Endodermal cell (in vitro differentiated cells): ENCODE measurements at regions not wholly inside any gene's neighbourhood (a gene's known extent, or its start where the extent isn't known, plus 50 kb on each side); places are given as distances from the start of the nearest gene placed in this dataset.

ENCODE experiments used
- DNase-seq: peaks from one replicate; pipeline ENCODE4 v3.0.0-alpha.2; 2017
- H3K27ac ChIP-seq: 2 replicates; pipeline ENCODE4 v1.5.1; 2013; ENCODE audit warnings: mild to moderate bottlenecking, low read depth, low read length, moderate library complexity
- H3K27me3 ChIP-seq: 2 replicates; pipeline ENCODE4 v1.6.1; 2013; ENCODE audit warnings: mild to moderate bottlenecking, low read length, moderate library complexity; ENCODE audit not compliant: insufficient read depth, control insufficient read depth, poor library complexity, severe bottlenecking
- H3K36me3 ChIP-seq: 2 replicates; pipeline ENCODE4 v1.7.0; 2013; ENCODE audit warnings: mild to moderate bottlenecking, low read length, moderate library complexity; ENCODE audit not compliant: control insufficient read depth, insufficient read depth
- H3K4me1 ChIP-seq: one replicate; pipeline ENCODE4 v1.7.0; 2013; ENCODE audit warnings: low read length; ENCODE audit not compliant: control insufficient read depth, insufficient read depth
- H3K4me3 ChIP-seq: 2 replicates; pipeline ENCODE4 v1.5.1; 2013; ENCODE audit warnings: mild to moderate bottlenecking, low read length, moderate library complexity
- H3K9ac ChIP-seq: 2 replicates; pipeline ENCODE4 v1.6.1; 2013; ENCODE audit warnings: mild to moderate bottlenecking, low read length, moderate library complexity; ENCODE audit not compliant: poor library complexity, severe bottlenecking; ENCODE audit errors: extremely low read depth
- H3K9me3 ChIP-seq: 2 replicates; pipeline ENCODE4 v1.6.1; 2013; ENCODE audit warnings: mild to moderate bottlenecking, low read length, moderate library complexity; ENCODE audit not compliant: control insufficient read depth
- H3K27ac Mint-ChIP-seq: 2 replicates; pipeline ENCODE4 v1.8.0; 2020; ENCODE audit warnings: mixed read lengths
- H3K27me3 Mint-ChIP-seq: 2 replicates; pipeline ENCODE4 v1.8.0; 2021; ENCODE audit warnings: mild to moderate bottlenecking, mixed read lengths; ENCODE audit not compliant: insufficient read depth
- H3K36me3 Mint-ChIP-seq: 2 replicates; pipeline ENCODE4 v1.8.0; 2020; ENCODE audit warnings: low read depth, mixed read lengths
- H3K4me1 Mint-ChIP-seq: 2 replicates; pipeline ENCODE4 v1.8.0; 2020; ENCODE audit warnings: mixed read lengths
- H3K4me3 Mint-ChIP-seq: 2 replicates; pipeline ENCODE4 v1.8.0; 2020; ENCODE audit warnings: mild to moderate bottlenecking, moderate library complexity, mixed read lengths
- H3K9me3 Mint-ChIP-seq: 2 replicates; pipeline ENCODE4 v1.8.0; 2020; ENCODE audit warnings: mild to moderate bottlenecking, mixed read lengths
- CTCF ChIP-seq: fragments of 200-600 bp; sonication (generic); conservative IDR thresholded peaks from 2 replicates; pipeline ENCODE4 v1.5.0; 2021; ENCODE audit warnings: antibody characterized with exemption, mild to moderate bottlenecking
- WGBS, 2 experiments: methylation state at CpG; one replicate each; pipeline versions ENCODE4 v1.1.5 to v1.1.7; 2013; ENCODE audit warnings: missing lambda C conversion rate in 2 of 2, mixed read lengths in 1 of 2; ENCODE audit not compliant: insufficient coverage in 1 of 2, insufficient read length in 1 of 2; 5-methylcytosine and 5-hydroxymethylcytosine counted together

- Mint-ChIP-seq H3K27ac (no peak overlapping the region), H3K27me3 (no peaks in the 10 kb centered on the region), H3K36me3 (no peaks in the 10 kb centered on the region), H3K4me1 (peaks cover 17% of the 10 kb centered on the region), H3K4me3 (no peak overlapping the region), H3K9me3 (no peaks in the 10 kb centered on the region)
- Histone ChIP-seq H3K27me3 (no peaks in the 10 kb centered on the region), H3K9me3 (no peaks in the 10 kb centered on the region), H3K36me3 (no peaks in the 10 kb centered on the region), H3K9ac (no peak overlapping the region), H3K4me1 (no peaks in the 10 kb centered on the region), H3K27ac (no peak overlapping the region), H3K4me3 (no peak overlapping the region)
- no peak for TF ChIP-seq CTCF
- DNase-seq: no peak
- WGBS, 2 experiments: 88 to 100% methylated on average over 2 of the region's 2 CpGs
Measured at GRCh38 chr2:15818881-15819280, 121.5 kb upstream of the MYCN start.

DNA sequence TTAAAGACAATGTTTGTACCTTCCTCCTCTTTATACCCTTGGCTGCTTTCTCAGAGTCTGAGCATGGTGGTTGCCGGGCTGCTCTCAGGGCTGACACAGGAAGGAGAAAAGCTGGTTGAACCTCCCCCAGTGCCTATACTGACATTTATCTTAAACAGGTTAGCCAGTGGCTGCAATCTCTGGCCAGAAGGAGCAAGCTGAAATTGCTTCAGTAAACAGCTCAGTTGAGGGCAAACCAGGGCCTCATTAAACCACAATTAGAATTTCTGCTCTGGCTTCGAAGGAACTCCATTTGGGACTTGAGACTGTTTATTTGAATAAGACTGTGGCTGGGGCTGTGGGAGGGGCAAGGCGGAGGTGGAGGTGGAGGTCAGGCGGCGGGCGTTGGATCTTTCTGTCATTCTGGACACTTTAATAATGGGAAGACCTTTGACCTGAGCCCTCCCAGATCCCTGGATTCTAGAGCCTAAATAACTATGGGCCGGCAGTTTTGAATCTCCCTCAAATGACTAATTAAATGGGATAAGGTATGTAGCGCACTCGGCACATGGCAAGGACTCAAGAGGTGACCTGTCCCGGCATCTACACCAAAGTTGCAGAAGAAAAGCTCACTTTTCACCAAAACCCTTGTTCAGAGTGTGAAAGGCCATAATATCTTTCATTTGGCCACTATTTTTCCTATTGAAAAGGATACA, 120.6 kb upstream of the MYCN start:
- no peaks in the 10 kb centered on the region for H3K9me3 ChIP-seq
- Mint-ChIP-seq H3K36me3 (no peaks in the 10 kb centered on the region), H3K4me3 (no peak overlapping the region), H3K27ac (no peak overlapping the region), H3K4me1 (peaks cover 13% of the 10 kb centered on the region), H3K9me3 (no peaks in the 10 kb centered on the region), H3K27me3 (no peaks in the 10 kb centered on the region)
- 92% methylated on average over 4 to 10 of the region's 10 CpGs for WGBS, 2 experiments
- no peak for TF ChIP-seq CTCF
- no peaks in the 10 kb centered on the region for H3K36me3 ChIP-seq
- no peaks in the 10 kb centered on the region for H3K4me1 ChIP-seq
- no peak overlapping the region for H3K27ac ChIP-seq
- H3K4me3 ChIP-seq: no peak overlapping the region
- no peak overlapping the region for H3K9ac ChIP-seq
- no peak for DNase-seq
- no peaks in the 10 kb centered on the region for H3K27me3 ChIP-seq

DNA sequence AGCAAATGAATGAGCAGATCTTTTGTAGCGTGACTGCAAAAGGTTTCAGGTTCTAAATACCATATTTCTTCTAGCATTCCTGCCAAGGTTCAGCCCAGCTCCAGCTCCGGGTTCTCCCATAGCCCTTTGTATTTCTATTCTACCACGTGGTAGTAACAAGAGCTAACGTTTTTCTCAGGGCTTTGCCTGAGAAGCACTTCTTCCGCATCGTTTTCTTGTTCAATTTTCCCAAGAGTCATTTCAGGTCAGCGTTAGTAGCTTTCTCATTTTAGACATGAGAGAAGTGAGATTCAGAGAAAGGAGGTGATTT, 120.1 kb upstream of the MYCN start:
- Mint-ChIP-seq H3K4me1 (peaks cover 9% of the 10 kb centered on the region), H3K4me3 (no peak overlapping the region), H3K9me3 (no peaks in the 10 kb centered on the region), H3K27me3 (no peaks in the 10 kb centered on the region), H3K36me3 (no peaks in the 10 kb centered on the region), H3K27ac (no peak overlapping the region)
- Histone ChIP-seq H3K9ac (no peak overlapping the region), H3K36me3 (no peaks in the 10 kb centered on the region), H3K4me3 (no peak overlapping the region), H3K9me3 (no peaks in the 10 kb centered on the region), H3K4me1 (no peaks in the 10 kb centered on the region), H3K27me3 (no peaks in the 10 kb centered on the region), H3K27ac (no peak overlapping the region)
- 84 to 86% methylated on average over 7 of the region's 7 CpGs for WGBS, 2 experiments
- no peak for TF ChIP-seq CTCF
- DNase-seq: no peak
